HG02610 (cell line): ENCODE measurements at regions not wholly inside any gene's neighbourhood (a gene's known extent, or its start where the extent isn't known, plus 50 kb on each side); places are given as distances from the start of the nearest gene placed in this dataset.
"Not testable (repeated sequence)": the region's sequence is repeated elsewhere in the genome, so short reads cannot be mapped to it uniquely, and the experiment has no call there.

Experiments used
- ATAC-seq: cut with Tn5 transposase; IDR thresholded peaks from one replicate; pipeline ENCODE4 v1.9.1; 2021; ENCODE audit warnings: mild to moderate bottlenecking, moderate library complexity; ENCODE audit not compliant: unreplicated experiment

- ATAC-seq, result no peak
Observed at GRCh38 chr5:2094616-2094995, 211.9 kb upstream of the IRX4 start.

- ATAC-seq, result no peak
Observed at GRCh38 chr5:2093859-2094615, 211.3 kb upstream of the IRX4 start.

DNA sequence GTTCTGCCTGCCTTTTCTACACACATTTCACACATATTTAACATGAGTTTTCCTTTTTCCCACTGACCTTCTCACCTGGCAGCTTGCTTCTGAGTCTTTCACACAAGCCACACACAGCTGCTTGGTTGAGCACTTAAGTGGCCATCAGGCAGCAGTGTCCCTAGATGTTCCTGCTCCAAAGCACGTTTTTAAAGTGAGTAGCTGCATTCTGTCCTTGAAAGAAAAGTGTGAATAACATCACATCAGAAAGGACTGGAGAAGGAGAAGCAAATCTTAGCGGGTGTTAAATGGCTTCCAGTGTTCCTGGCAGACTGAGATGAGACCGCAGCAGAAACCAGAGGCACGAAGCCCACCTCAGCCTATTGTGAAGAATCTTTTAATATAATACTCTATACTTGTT, 209.2 kb upstream of the IRX4 start:
- no peak for ATAC-seq

GRCh38 chr5:2087980-2088379, 205.3 kb upstream of the IRX4 start:
- ATAC-seq, result no peak

DNA sequence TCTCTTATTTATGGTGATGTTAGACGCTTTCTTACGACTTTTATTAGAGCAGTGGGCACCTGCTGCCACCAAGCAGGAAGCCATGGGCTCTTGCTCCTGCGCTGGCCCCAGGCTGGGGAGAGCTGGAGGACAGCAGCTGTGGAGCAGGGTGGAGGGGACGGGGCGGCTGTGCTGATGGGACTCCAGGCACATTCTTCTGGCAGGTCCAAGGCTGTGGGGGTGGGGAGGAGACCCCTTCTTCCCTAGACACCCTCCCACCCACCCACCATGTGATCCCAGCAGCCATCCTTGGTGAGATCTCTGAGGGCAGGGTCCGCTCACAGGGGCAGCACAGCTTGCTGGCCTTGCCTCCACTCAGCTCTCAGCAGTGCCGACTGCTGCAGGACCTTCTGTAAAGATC, 192.6 kb upstream of the IRX4 start:
- no peak for ATAC-seq

- ATAC-seq, result no peak
Observed at GRCh38 chr5:2071562-2071961, 188.8 kb upstream of the IRX4 start.

DNA sequence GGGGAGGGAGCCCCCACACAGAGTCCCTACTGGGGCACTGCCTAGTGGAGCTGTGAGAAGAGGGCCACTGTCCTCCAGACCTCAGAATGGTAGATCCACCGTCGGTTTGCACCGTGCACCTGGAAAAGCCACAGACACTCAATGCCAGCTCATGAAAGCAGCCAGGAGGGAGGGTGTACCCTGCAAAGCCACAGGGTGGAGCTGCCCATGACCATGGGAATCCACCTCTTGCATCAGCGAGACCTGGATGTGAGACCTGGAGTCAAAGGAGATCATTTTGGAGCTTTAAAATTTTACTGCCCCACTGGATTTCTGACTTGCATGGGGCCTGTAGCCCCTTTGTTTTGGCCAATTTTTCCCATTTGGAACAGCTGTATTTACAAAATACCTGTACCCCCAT, 188.1 kb upstream of the IRX4 start:
- not testable (repeated sequence) for ATAC-seq

DNA sequence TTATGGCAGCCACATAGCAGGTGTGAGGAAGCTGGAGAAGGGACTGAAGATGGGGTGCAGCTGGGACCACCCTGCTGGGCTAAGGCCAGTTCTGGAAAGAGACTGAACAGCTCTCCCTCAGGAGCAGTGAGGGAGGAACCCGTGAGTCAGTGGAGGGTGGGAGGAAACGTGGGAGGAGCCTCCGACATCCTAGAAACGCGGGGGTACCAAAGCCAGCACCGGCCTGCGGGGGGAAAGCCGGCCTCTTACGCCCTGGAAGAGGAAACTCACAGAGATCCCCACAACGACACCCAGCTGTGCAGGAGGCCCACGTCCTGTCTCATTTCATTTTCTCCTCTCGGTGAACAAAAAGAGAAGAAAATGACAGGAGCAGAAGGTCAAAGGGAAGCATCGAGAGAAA, 185.8 kb upstream of the IRX4 start:
- no peak for ATAC-seq

GRCh38 chr5:2066373-2066772, 183.6 kb upstream of the IRX4 start:
- ATAC-seq, result no peak

GRCh38 chr5:2063380-2063779, 180.7 kb upstream of the IRX4 start:
- not testable (repeated sequence) for ATAC-seq

DNA sequence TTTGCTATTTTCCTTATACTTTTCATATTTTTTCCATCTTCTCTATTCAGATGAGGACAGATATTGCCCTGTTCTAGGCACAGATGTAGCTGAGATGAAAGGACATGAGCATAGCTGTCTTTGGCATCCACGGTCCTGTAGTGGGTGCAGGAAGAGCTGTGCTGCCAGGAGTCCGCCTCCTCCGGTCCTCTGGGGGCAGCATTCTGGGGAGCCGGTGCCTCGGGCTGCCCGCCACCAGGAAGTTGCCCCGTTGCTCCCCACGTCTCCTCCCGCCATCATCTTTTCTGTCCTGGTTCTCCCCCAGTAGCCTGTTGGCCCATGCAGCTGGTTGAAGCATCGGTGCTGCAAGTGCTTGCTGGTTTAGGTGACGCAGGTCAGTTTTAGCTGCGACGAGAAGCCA, 170.0 kb upstream of the IRX4 start:
- ATAC-seq, result no peak

GRCh38 chr5:2049876-2050275, 167.2 kb upstream of the IRX4 start:
- ATAC-seq, result no peak

DNA sequence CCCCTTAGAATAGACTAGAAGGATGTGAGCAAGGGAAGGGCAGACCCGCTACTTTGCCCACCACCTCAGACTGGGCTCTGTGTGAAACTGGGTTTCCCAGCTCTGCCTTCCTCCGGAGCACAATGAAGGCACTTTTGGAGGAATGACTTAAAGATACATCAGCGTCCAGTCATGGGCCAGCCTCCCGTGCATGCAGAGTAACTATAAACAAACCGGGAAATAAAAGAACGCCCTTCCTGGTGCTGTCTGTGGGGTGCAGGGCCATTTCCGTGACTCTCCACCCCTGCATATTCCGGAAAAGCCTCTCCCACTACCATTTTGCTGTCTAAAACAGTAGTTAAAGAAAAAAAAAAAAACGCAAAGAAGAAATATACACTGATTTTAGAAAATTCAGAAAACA, 165.9 kb upstream of the IRX4 start:
- ATAC-seq, result no peak

DNA sequence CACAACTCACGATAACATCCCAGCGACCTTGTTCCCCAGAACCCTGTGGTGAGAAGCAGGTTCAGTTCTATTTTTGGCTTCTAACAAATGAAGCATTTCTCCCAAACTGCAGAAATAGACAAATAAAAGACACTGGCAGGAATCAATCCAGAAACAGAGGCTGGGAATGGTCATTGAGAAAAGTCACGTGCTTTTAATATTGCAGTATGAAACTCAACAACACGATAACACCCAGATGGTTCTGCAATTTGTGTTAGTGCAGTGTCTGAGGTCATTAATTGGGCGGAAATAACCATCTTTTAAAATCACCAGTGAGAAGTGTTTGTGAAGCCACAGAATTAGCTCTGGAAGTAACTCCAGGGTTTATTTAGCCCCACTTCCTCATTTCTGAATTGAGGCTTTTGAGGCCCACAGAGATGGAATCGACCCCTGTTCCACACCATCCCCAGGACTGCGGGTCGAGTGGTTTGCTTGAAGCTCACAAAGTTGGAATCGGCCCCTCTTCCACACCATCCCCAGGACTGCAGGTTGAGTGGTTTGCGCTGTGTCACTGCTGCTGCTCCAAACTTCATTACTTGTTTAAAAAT, 164.7 kb upstream of the IRX4 start:
- ATAC-seq, result no peak

DNA sequence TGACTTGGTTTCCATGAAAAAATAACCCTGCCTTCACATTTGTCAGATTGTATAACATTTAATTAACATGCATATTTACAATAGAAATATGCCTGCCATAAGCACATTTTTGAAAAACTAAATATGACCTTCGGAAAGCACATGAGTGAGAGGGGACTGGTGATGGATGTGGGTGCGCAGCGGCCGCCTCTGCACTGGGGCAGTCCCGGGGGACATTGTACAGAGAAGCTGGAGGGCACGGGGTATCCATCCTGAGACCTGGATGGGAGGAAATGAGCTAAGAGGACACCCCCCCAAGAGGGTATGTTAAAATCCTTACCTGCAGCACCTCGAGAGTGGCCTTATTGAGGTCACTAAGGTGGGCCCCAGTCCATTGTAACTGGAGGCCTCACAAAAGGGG, 161.3 kb upstream of the IRX4 start:
- no peak for ATAC-seq

DNA sequence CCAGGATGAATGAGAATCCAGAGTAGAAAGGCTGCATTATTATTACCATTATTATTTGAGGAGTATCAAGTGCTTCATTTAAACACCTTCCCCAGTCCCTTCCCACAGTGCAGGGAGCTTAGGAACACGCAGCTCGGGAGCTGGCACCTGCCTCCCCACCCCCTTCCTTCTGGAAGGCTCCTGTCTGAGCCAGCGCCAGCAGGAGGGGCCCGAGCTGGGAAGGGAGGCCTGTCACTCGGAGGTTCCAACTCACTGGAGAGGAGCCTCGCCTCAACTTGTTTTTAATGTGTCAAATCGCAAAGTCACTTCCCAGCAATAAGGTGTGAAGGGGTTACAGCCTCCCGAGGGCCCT, 156.4 kb upstream of the IRX4 start:
- ATAC-seq, result no peak

GRCh38 chr5:2038321-2039179, 155.8 kb upstream of the IRX4 start:
- peak; percentile 92 for ATAC-seq

DNA sequence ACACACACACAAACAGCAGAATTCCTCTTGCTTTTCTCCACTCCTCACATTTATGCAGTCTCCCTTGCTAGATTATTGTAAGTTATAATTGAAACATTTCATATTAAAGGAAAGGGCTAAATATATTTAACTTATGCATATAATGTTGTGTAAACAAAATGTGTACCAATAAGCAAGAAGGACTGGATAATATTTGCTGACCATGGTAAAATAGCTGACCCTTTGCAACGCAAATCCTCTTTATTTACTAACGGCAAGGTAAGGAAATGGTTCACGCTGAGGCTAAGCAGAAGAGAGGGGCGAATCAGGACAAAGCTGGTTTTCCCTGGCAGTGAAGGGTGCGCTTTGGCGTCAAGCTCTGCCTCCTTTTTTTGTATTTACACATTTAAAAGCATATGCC, 154.2 kb upstream of the IRX4 start:
- no peak for ATAC-seq

GRCh38 chr5:2032432-2032831, 149.7 kb upstream of the IRX4 start:
- no peak for ATAC-seq

- ATAC-seq, result no peak
Observed at GRCh38 chr5:2031581-2031980, 148.9 kb upstream of the IRX4 start.

DNA sequence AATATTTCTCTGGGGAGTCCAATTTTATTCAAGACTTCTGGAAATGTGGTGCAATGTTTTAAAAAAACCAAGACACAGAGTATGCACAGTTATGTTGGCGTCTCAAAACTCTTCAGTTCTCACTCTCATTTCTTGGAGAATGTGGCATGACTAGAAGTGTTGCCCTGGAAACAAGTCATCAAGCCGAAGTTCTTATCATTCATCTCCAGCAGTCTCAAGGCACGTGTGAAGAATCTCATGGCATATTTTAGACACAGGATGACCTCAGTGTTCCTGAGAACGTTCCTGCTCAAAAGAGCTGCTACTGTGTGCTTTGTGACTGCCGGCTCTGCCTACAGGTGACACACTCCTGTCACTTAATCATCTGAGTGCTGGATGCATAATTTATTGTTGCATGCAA, 147.4 kb upstream of the IRX4 start:
- ATAC-seq, result no peak

DNA sequence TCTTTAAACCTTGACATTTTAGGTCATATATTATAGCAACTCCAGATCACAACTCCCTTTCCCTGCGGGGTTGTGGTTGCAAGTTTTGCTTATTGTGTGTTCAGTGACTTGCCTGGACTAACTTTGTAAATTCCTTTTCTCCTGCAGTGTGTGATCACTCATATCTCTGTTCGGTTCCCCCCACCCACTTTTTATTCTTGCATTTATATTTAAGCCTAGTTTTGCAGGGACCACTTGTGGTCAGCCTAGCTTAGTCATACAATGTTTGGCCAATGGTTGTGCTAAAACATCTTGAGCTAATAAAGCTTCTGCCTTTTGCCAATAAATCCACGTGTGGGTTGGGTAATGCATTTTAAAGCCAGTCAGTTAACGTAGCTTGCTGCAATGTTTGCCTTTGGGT, 146.5 kb upstream of the IRX4 start:
- ATAC-seq, result no peak
